B cell (primary cell): ENCODE measurements at regions not wholly inside any gene's neighbourhood (a gene's known extent, or its start where the extent isn't known, plus 50 kb on each side); places are given as distances from the start of the nearest gene placed in this dataset.

Source experiments
- ATAC-seq: fragments of 200-7000 bp; cut with Tn5 transposase; one replicate; pipeline ENCODE4 v1.10.0; 2021; ENCODE audit warnings: low read depth, mild to moderate bottlenecking, moderate number of reproducible peaks, moderate library complexity
- CTCF ChIA-PET: fragments of 350-600 bp; sonication (Branson Sonifier 250); formaldehyde crosslinking; loops from one replicate; lab custom pipeline; 2021; ENCODE audit warnings: antibody characterized with exemption, inconsistent platforms; lab: Charles Lee
- POLR2A ChIA-PET: fragments of 350-600 bp; sonication (Branson Sonifier 250); formaldehyde crosslinking; loops from one replicate; lab custom pipeline; 2021; ENCODE audit warnings: antibody characterized with exemption; lab: Charles Lee
- DNase-seq: peaks from one replicate; pipeline ENCODE4 v3.0.0; 2013
- H2AFZ ChIP-seq: 2 replicates; pipeline ENCODE4 v1.6.1; 2012; ENCODE audit warnings: mild to moderate bottlenecking, low read depth, low read length; ENCODE audit not compliant: insufficient read depth, poor library complexity, severe bottlenecking
- H3K27ac ChIP-seq, 2 donors: 1 replicate in 1 of 2; 2 replicates in 1 of 2; pipeline ENCODE4 v1.5.1; 2012 to 2013; ENCODE audit warnings: low read length in 2 of 2, mild to moderate bottlenecking in 2 of 2, moderate library complexity in 1 of 2
- H3K27me3 ChIP-seq, 4 experiments: fragments of 200-600 bp in 1 of 4; sonication (generic) in 1 of 4; replicated peaks in 1 of 4; 1 replicate in 2 of 4; 2 replicates in 2 of 4; pipeline versions ENCODE4 v1.6.1 to v1.7.0; 2013 to 2016; ENCODE audit warnings: low read length in 3 of 4, mild to moderate bottlenecking in 2 of 4, mixed read lengths in 1 of 4, moderate library complexity in 1 of 4; ENCODE audit not compliant: insufficient read depth in 4 of 4, control insufficient read depth in 3 of 4; ENCODE audit errors: control extremely low read depth in 1 of 4
- H3K36me3 ChIP-seq, 2 experiments: replicated peaks in 1 of 2; 1 replicate in 1 of 2; 2 replicates in 1 of 2; pipeline versions ENCODE4 v1.6.1 to v1.7.1; 2013; ENCODE audit warnings: low read length in 1 of 2; ENCODE audit not compliant: insufficient read depth in 2 of 2, control insufficient read depth in 1 of 2; ENCODE audit errors: control extremely low read depth in 1 of 2, extremely low read depth in 1 of 2
- H3K4me1 ChIP-seq, 2 donors: fragments of 200-600 bp in 1 of 2; sonication (generic) in 1 of 2; 1 replicate in 1 of 2; 2 replicates in 1 of 2; pipeline versions ENCODE4 v1.5.1 to v1.6.1; 2013 to 2017; ENCODE audit warnings: low read length in 2 of 2; ENCODE audit not compliant: control insufficient read depth in 2 of 2, insufficient read depth in 2 of 2
- H3K4me2 ChIP-seq: replicated peaks from 2 replicates; pipeline ENCODE3; 2012; ENCODE audit warnings: mild to moderate bottlenecking, low read depth, low read length; ENCODE audit not compliant: poor library complexity, severe bottlenecking
- H3K4me3 ChIP-seq, 5 experiments: fragments of 200-600 bp in 1 of 5; sonication (generic) in 1 of 5; 1 replicate in 3 of 5; 2 replicates in 2 of 5; pipeline versions ENCODE4 v1.5.1 to v1.7.0; 2011 to 2016; ENCODE audit warnings: low read length in 4 of 5, mild to moderate bottlenecking in 4 of 5, low read depth in 2 of 5, control low read depth in 1 of 5, moderate library complexity in 1 of 5; ENCODE audit not compliant: insufficient read depth in 1 of 5; ENCODE audit errors: control extremely low read depth in 1 of 5, extremely low read depth in 1 of 5
- H3K79me2 ChIP-seq: fragments of 200-600 bp; sonication (generic); one replicate; pipeline ENCODE4 v1.6.0; 2016; ENCODE audit warnings: low read length; ENCODE audit not compliant: control insufficient read depth, insufficient read depth
- H3K9ac ChIP-seq: fragments of 200-600 bp; sonication (generic); 2 replicates; pipeline ENCODE4 v1.6.1; 2017; ENCODE audit warnings: mild to moderate bottlenecking, low read length, moderate library complexity
- H3K9me3 ChIP-seq, 3 donors: one replicate each; pipeline versions ENCODE4 v1.6.1 to v1.7.1; 2013; ENCODE audit warnings: low read length in 2 of 3; ENCODE audit not compliant: control insufficient read depth in 2 of 3, insufficient read depth in 1 of 3; ENCODE audit errors: control extremely low read depth in 1 of 3
- H4K20me1 ChIP-seq: 2 replicates; pipeline ENCODE4 v1.6.0; 2012; ENCODE audit warnings: mild to moderate bottlenecking, low read length; ENCODE audit not compliant: insufficient read depth, control insufficient read depth, poor library complexity, severe bottlenecking
- H3K27ac Mint-ChIP-seq: one replicate; pipeline ENCODE4 v1.8.0; 2021; ENCODE audit warnings: mixed read lengths
- H3K27me3 Mint-ChIP-seq: one replicate; pipeline ENCODE4 v1.8.0; 2021; ENCODE audit warnings: mixed read lengths
- H3K4me1 Mint-ChIP-seq: one replicate; pipeline ENCODE4 v1.8.0; 2021; ENCODE audit warnings: mixed read lengths
- H3K4me3 Mint-ChIP-seq: one replicate; pipeline ENCODE4 v1.8.0; 2021; ENCODE audit warnings: mixed read lengths
- H3K9me3 Mint-ChIP-seq: one replicate; pipeline ENCODE4 v1.8.0; 2022; ENCODE audit warnings: mixed read lengths; ENCODE audit not compliant: insufficient read depth
- CTCF ChIP-seq: fragments of 200-600 bp; IDR thresholded peaks from one replicate; pipeline ENCODE4 v1.8.0; 2022; ENCODE audit warnings: antibody characterized with exemption, mild to moderate bottlenecking
- EZH2 ChIP-seq: IDR thresholded peaks from 2 replicates; pipeline ENCODE4 v1.6.1; 2012; ENCODE audit warnings: borderline replicate concordance, low read depth, mild to moderate bottlenecking, moderate library complexity, low read length; ENCODE audit not compliant: insufficient read depth, poor library complexity, severe bottlenecking
- WGBS: methylation state at CpG from one replicate; pipeline ENCODE4 v1.1.5; 2013; ENCODE audit warnings: missing lambda C conversion rate; ENCODE audit not compliant: insufficient coverage; 5-methylcytosine and 5-hydroxymethylcytosine counted together
- intact Hi-C: fragments of 100-400 bp; cut with micrococcal nuclease; formaldehyde crosslinking; loops from one replicate; pipeline ENCODE4 v1.10.0; 2022

DNA sequence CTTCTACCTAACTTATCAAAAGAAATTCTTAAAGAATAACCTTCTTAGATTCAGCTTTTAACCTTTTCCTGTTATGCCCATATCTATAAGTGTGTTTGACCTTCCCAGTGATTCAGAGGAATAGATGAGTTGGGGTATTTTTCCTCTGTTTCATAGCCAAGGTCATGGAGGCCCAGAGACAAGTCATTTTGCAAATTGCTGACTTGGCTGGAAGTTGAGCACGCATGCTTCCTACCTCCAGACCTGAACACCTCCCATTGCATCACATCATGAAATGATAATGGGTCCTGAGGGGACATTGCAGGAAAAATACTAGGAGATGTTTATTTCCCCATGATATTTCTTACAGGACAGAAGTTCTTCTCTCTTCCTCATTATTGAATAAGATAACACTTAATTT is 158.6 kb upstream of the LMCD1 start:
- ATAC-seq (no peak), DNase-seq (no peak)
- peaks cover 9% of the 10 kb centered on the region for H3K9me3 Mint-ChIP-seq
- Histone ChIP-seq H3K4me3 (no peak overlapping the region), H2AFZ (no peak overlapping the region), H3K9me3 (peaks cover 0 to 11% (median 6%) of the 10 kb centered on the region in 3 donors), H3K27ac (no peak overlapping the region), H3K36me3 (no peaks in the 10 kb centered on the region), H3K4me2 (no peak overlapping the region), H3K4me1 (no peaks in the 10 kb centered on the region), H3K79me2 (no peaks in the 10 kb centered on the region), H3K27me3 (peaks cover 0 to 3% (median 0%) of the 10 kb centered on the region in 4 experiments), H3K9ac (no peak overlapping the region), H4K20me1 (no peaks in the 10 kb centered on the region)
- ChIA-PET POLR2A (no interaction called here), CTCF (no interaction called here)
- no peaks in the 10 kb centered on the region for H3K4me1 Mint-ChIP-seq
- WGBS = no CpG with 5 or more reads among the region's 1 CpG
- TF ChIP-seq CTCF (no peak), EZH2 (no peak)
- peaks cover 14% of the 10 kb centered on the region for H3K27me3 Mint-ChIP-seq
- H3K4me3 Mint-ChIP-seq = no peak overlapping the region
- H3K27ac Mint-ChIP-seq = no peak overlapping the region
- intact Hi-C loops = no loop called here

DNA sequence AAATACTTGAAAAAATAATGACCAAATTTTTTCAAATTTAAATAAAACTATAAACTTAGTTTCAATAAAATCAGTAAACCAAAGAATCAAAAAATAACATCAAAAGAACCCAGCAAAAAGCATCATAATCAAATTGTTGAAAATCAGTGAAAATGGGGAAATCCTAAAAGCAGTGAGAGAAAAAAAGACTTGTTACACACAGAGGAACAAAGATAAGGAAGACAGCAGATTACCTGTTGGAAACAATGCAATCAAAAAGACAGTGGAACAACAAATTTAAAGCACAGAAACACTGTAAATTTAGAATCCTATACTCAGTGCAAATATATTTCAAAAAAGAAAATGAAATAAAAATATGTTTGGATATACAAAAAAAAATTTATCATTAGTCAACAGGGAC is 156.2 kb upstream of the LMCD1 start:
- POLR2A ChIA-PET = no interaction called here
- ATAC-seq = no peak
- intact Hi-C loops = no loop called here

More for the DNA sequence above, 156.2 kb upstream of the LMCD1 start:
- Mint-ChIP-seq H3K4me3 (no peak overlapping the region), H3K9me3 (peaks cover 16% of the 10 kb centered on the region), H3K27ac (no peak overlapping the region), H3K27me3 (peaks cover 15% of the 10 kb centered on the region), H3K4me1 (no peaks in the 10 kb centered on the region)
- no peak for TF ChIP-seq EZH2
- TF ChIP-seq CTCF = no peak
- no peak for DNase-seq
- CTCF ChIA-PET = no interaction called here
- Histone ChIP-seq H3K27me3 (peaks cover 0 to 3% (median 0%) of the 10 kb centered on the region in 4 experiments), H3K9me3 (peaks cover 0 to 11% (median 6%) of the 10 kb centered on the region in 3 donors), H3K79me2 (no peaks in the 10 kb centered on the region), H3K9ac (no peak overlapping the region), H3K4me1 (no peaks in the 10 kb centered on the region), H3K4me3 (no peak overlapping the region), H3K36me3 (no peaks in the 10 kb centered on the region), H3K27ac (no peak overlapping the region), H4K20me1 (no peaks in the 10 kb centered on the region), H3K4me2 (no peak overlapping the region), H2AFZ (no peak overlapping the region)
